ENCODE measurements at regions not wholly inside any gene's neighbourhood (a gene's known extent, or its start where the extent isn't known, plus 50 kb on each side); places are given as distances from the start of the nearest gene placed in this dataset.

GRCh38 chr22:35479985-35480550 is 60.6 kb upstream of the RASD2 start:
- Histone ChIP-seq H3K4me3 (ENCODE audit: low read depth, low read length) (no peak overlapping the region), H3K36me3 (ENCODE audit: control insufficient read depth, insufficient read depth, low read length) (no peaks in the 10 kb centered on the region), H3K27me3 (ENCODE audit: control insufficient read depth, insufficient read depth, low read length) (peaks cover 7% of the 10 kb centered on the region)
- no peak for TF ChIP-seq CTCF (IDR thresholded peaks at IDR 0.05; ENCODE audit: insufficient read depth, low read length, poor library complexity, severe bottlenecking)
- DNase-seq (ENCODE audit: low read depth), result peak; percentile 34

DNA sequence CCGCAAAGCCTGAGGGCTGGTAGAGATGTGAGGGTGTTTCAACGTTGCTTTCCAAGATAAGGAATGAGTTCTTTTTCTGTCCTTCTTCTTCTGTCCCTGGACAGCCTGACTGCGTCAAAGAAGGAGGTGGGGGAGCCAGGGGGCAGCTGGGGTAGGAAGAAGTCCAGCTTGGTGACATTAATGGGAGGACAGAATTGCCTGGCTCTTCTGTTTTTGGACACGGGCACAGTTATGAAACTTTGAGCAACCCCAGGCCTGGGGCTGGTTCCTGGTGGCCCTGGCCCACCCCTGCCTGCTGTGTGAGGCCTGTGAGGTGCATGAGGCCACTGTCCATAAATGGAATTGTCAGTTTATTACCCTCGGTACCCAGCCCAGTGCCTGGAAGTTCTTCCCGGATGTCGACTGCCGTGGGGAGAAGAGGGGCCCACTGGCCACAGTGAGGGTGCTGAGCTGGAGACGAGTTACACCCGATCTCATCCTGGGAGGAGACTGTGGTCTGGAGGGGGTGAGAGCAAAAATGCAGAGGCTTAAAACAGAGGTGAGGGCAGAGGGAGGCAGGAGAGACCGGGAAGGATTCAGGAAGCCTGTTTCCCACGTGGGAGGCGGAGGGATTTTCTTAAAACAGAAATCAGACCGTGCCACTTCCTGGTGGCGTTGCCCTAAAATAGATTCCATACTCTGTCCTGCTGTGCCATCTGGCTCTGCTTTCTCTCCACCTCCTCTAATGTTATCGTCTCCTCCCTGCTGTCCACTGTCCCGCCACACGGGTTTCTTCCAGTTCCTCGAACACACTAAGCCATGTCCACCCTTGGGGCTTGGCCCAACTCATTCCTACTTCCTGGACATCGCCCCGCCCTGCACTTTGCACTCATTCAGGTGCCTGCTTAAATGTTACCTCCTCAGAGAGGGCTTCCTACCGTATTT is 59.7 kb upstream of the RASD2 start:
- no peaks in the 10 kb centered on the region for H3K36me3 ChIP-seq (ENCODE audit: control insufficient read depth, insufficient read depth, low read length)
- no peak for TF ChIP-seq CTCF (IDR thresholded peaks at IDR 0.05; ENCODE audit: insufficient read depth, low read length, poor library complexity, severe bottlenecking)
- DNase-seq (ENCODE audit: low read depth), result no peak
- peaks cover 9% of the 10 kb centered on the region for H3K27me3 ChIP-seq (ENCODE audit: control insufficient read depth, insufficient read depth, low read length)
- H3K4me3 ChIP-seq (ENCODE audit: low read depth, low read length), result no peak overlapping the region

DNA sequence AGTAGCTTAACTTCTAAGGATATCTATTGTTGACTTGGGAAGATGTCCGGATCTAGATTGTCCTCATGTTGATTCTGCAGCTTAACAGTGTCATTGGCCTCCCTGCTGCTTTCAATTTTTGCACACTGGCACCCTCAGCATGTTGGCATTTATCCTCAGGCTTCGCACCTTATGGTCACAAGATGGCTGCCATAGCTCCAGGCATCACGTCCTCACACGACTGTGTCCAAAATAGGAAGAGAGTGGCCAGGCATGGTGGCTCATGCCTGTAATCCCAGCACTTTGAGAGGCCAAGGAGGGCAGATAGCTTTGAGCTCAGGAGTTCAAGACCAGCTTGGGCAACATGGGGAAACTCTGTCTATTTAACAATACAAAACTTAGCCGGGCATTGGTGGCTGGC is 58.3 kb upstream of the RASD2 start:
- no peaks in the 10 kb centered on the region for H3K36me3 ChIP-seq (ENCODE audit: control insufficient read depth, insufficient read depth, low read length)
- no peak overlapping the region for H3K4me3 ChIP-seq (ENCODE audit: low read depth, low read length)
- peaks cover 14% of the 10 kb centered on the region for H3K27me3 ChIP-seq (ENCODE audit: control insufficient read depth, insufficient read depth, low read length)
- TF ChIP-seq CTCF (IDR thresholded peaks at IDR 0.05; ENCODE audit: insufficient read depth, low read length, poor library complexity, severe bottlenecking), result no peak
- DNase-seq (ENCODE audit: low read depth), result no peak

DNA sequence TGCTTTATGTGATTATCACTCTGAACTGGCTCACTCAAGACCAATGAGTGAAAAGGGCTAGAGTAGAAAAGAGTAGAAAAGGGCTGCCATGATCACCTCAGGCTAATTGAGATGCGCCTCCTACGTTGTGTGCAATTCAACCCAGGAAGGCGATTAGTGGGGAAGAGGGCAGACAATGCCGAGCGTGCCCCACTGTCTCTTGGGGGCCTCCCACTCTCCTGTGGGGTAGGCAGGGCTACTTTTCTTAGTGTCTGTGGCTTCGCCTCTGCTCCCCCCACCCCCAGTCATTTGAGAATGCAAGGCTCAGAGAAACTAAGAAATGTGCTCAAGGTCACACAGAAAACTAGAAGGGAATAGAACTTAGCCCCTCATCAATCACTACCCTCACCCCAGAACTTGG is 57.7 kb upstream of the RASD2 start:
- Histone ChIP-seq H3K4me3 (ENCODE audit: low read depth, low read length) (no peak overlapping the region), H3K36me3 (ENCODE audit: control insufficient read depth, insufficient read depth, low read length) (no peaks in the 10 kb centered on the region), H3K27me3 (ENCODE audit: control insufficient read depth, insufficient read depth, low read length) (peaks cover 14% of the 10 kb centered on the region)
- TF ChIP-seq CTCF (IDR thresholded peaks at IDR 0.05; ENCODE audit: insufficient read depth, low read length, poor library complexity, severe bottlenecking), result no peak
- DNase-seq (ENCODE audit: low read depth), result no peak

- no peak overlapping the region for H3K4me3 ChIP-seq (ENCODE audit: low read depth, low read length)
- no peak for DNase-seq (ENCODE audit: low read depth)
- no peaks in the 10 kb centered on the region for H3K36me3 ChIP-seq (ENCODE audit: control insufficient read depth, insufficient read depth, low read length)
- TF ChIP-seq CTCF (IDR thresholded peaks at IDR 0.05; ENCODE audit: insufficient read depth, low read length, poor library complexity, severe bottlenecking), result no peak
- H3K27me3 ChIP-seq (ENCODE audit: control insufficient read depth, insufficient read depth, low read length), result peaks cover 12% of the 10 kb centered on the region
These were observed 56.9 kb upstream of the RASD2 start for GRCh38 chr22:35483730-35484129.

All from kidney epithelial cell (primary cell).